Activated CD4-positive, alpha-beta memory T cell treated with anti-CD3 and anti-CD28 coated beads, Interleukin-2, amount 10 ng/mL, durations not matched to agents 7 days and 5 days (primary cell): ENCODE measurements at regions not wholly inside any gene's neighbourhood (a gene's known extent, or its start where the extent isn't known, plus 50 kb on each side); places are given as distances from the start of the nearest gene placed in this dataset.

ENCODE experiments used
- CTCF ChIA-PET: fragments of 350-600 bp; sonication (Branson Sonifier 250); formaldehyde crosslinking; loops from one replicate; lab custom pipeline; 2021; ENCODE audit warnings: antibody characterized with exemption, inconsistent platforms; lab: Charles Lee
- POLR2A ChIA-PET: fragments of 350-600 bp; sonication (Branson Sonifier 250); formaldehyde crosslinking; loops from one replicate; lab custom pipeline; 2021; ENCODE audit warnings: antibody characterized with exemption; lab: Charles Lee
- DNase-seq: peaks from one replicate; pipeline ENCODE4 v3.0.0-alpha.2; 2020
- H3K27ac Mint-ChIP-seq: one replicate; pipeline ENCODE4 v1.8.0; 2021; ENCODE audit warnings: mild to moderate bottlenecking, mixed read lengths
- H3K27me3 Mint-ChIP-seq: one replicate; pipeline ENCODE4 v1.8.0; 2021; ENCODE audit warnings: mixed read lengths
- H3K36me3 Mint-ChIP-seq: one replicate; pipeline ENCODE4 v1.8.0; 2021; ENCODE audit warnings: low read depth, mixed read lengths
- H3K4me1 Mint-ChIP-seq: one replicate; pipeline ENCODE4 v1.8.0; 2021; ENCODE audit warnings: mixed read lengths
- H3K4me3 Mint-ChIP-seq: one replicate; pipeline ENCODE4 v1.8.0; 2021; ENCODE audit warnings: mild to moderate bottlenecking, mixed read lengths
- H3K9me3 Mint-ChIP-seq: one replicate; pipeline ENCODE4 v1.8.0; 2021; ENCODE audit warnings: mixed read lengths

GRCh38 chr6:141017941-141018340, 1114.8 kb upstream of the GJE1 start:
- H3K36me3 Mint-ChIP-seq, result no peaks in the 10 kb centered on the region
- H3K27me3 Mint-ChIP-seq, result no peaks in the 10 kb centered on the region
- no peak overlapping the region for H3K4me3 Mint-ChIP-seq
- no peak for DNase-seq
- no peaks in the 10 kb centered on the region for H3K9me3 Mint-ChIP-seq
- no peaks in the 10 kb centered on the region for H3K4me1 Mint-ChIP-seq
- no peak overlapping the region for H3K27ac Mint-ChIP-seq
- CTCF ChIA-PET, result no interaction called here
- POLR2A ChIA-PET, result no interaction called here

- POLR2A ChIA-PET, result no interaction called here
Measured at GRCh38 chr6:141000917-141001316, 1131.8 kb upstream of the GJE1 start.

GRCh38 chr6:140993515-140993914, 1139.2 kb upstream of the GJE1 start:
- DNase-seq, result no peak
- Mint-ChIP-seq H3K9me3 (peaks cover 2% of the 10 kb centered on the region), H3K27me3 (no peaks in the 10 kb centered on the region), H3K4me3 (no peak overlapping the region), H3K27ac (no peak overlapping the region), H3K36me3 (no peaks in the 10 kb centered on the region), H3K4me1 (no peaks in the 10 kb centered on the region)
- CTCF ChIA-PET, result no interaction called here
- POLR2A ChIA-PET, result no interaction called here

More at GRCh38 chr6:141000917-141001316, 1131.8 kb upstream of the GJE1 start:
- CTCF ChIA-PET, result no interaction called here
- H3K27me3 Mint-ChIP-seq, result no peaks in the 10 kb centered on the region
- H3K4me1 Mint-ChIP-seq, result no peaks in the 10 kb centered on the region
- no peak overlapping the region for H3K4me3 Mint-ChIP-seq
- no peaks in the 10 kb centered on the region for H3K36me3 Mint-ChIP-seq
- DNase-seq, result no peak
- H3K9me3 Mint-ChIP-seq, result no peaks in the 10 kb centered on the region
- H3K27ac Mint-ChIP-seq, result no peak overlapping the region

GRCh38 chr6:140992678-140993077, 1140.0 kb upstream of the GJE1 start:
- CTCF ChIA-PET, result no interaction called here
- no peaks in the 10 kb centered on the region for H3K36me3 Mint-ChIP-seq
- no peak for DNase-seq
- no peaks in the 10 kb centered on the region for H3K4me1 Mint-ChIP-seq
- H3K4me3 Mint-ChIP-seq, result no peak overlapping the region
- no peak overlapping the region for H3K27ac Mint-ChIP-seq
- H3K9me3 Mint-ChIP-seq, result peaks cover 2% of the 10 kb centered on the region
- H3K27me3 Mint-ChIP-seq, result no peaks in the 10 kb centered on the region
- POLR2A ChIA-PET, result no interaction called here

GRCh38 chr6:140988780-140989179, 1143.9 kb upstream of the GJE1 start:
- CTCF ChIA-PET, result no interaction called here
- POLR2A ChIA-PET, result no interaction called here

GRCh38 chr6:140987364-140988155, 1145.2 kb upstream of the GJE1 start:
- Mint-ChIP-seq H3K9me3 (peaks cover 2% of the 10 kb centered on the region), H3K27me3 (no peaks in the 10 kb centered on the region), H3K27ac (no peak overlapping the region), H3K4me3 (no peak overlapping the region), H3K4me1 (no peaks in the 10 kb centered on the region), H3K36me3 (no peaks in the 10 kb centered on the region)
- no peak for DNase-seq
- ChIA-PET CTCF (no interaction called here), POLR2A (no interaction called here)

More at GRCh38 chr6:140988780-140989179, 1143.9 kb upstream of the GJE1 start:
- no peaks in the 10 kb centered on the region for H3K27me3 Mint-ChIP-seq
- H3K4me1 Mint-ChIP-seq, result no peaks in the 10 kb centered on the region
- no peak overlapping the region for H3K4me3 Mint-ChIP-seq
- peaks cover 2% of the 10 kb centered on the region for H3K9me3 Mint-ChIP-seq
- H3K36me3 Mint-ChIP-seq, result no peaks in the 10 kb centered on the region
- no peak for DNase-seq
- no peak overlapping the region for H3K27ac Mint-ChIP-seq

GRCh38 chr6:140985679-140986275, 1146.9 kb upstream of the GJE1 start:
- no peaks in the 10 kb centered on the region for H3K27me3 Mint-ChIP-seq
- H3K4me1 Mint-ChIP-seq, result no peaks in the 10 kb centered on the region
- ChIA-PET CTCF (no interaction called here), POLR2A (no interaction called here)
- peaks cover 2% of the 10 kb centered on the region for H3K9me3 Mint-ChIP-seq
- no peak for DNase-seq
- H3K27ac Mint-ChIP-seq, result no peak overlapping the region
- no peaks in the 10 kb centered on the region for H3K36me3 Mint-ChIP-seq
- no peak overlapping the region for H3K4me3 Mint-ChIP-seq

GRCh38 chr6:140980265-140980887, 1152.3 kb upstream of the GJE1 start:
- no peaks in the 10 kb centered on the region for H3K4me1 Mint-ChIP-seq
- no peak overlapping the region for H3K4me3 Mint-ChIP-seq
- DNase-seq, result no peak
- H3K36me3 Mint-ChIP-seq, result no peaks in the 10 kb centered on the region
- ChIA-PET POLR2A (no interaction called here), CTCF (no interaction called here)
- no peaks in the 10 kb centered on the region for H3K27me3 Mint-ChIP-seq
- H3K27ac Mint-ChIP-seq, result no peak overlapping the region
- H3K9me3 Mint-ChIP-seq, result no peaks in the 10 kb centered on the region

GRCh38 chr6:140979642-140980091, 1153.1 kb upstream of the GJE1 start:
- ChIA-PET POLR2A (no interaction called here), CTCF (no interaction called here)
- H3K27ac Mint-ChIP-seq, result no peak overlapping the region
- H3K4me3 Mint-ChIP-seq, result no peak overlapping the region
- DNase-seq, result no peak
- H3K36me3 Mint-ChIP-seq, result no peaks in the 10 kb centered on the region
- peaks cover 2% of the 10 kb centered on the region for H3K9me3 Mint-ChIP-seq
- H3K27me3 Mint-ChIP-seq, result no peaks in the 10 kb centered on the region
- H3K4me1 Mint-ChIP-seq, result no peaks in the 10 kb centered on the region

GRCh38 chr6:140977403-140977802, 1155.3 kb upstream of the GJE1 start:
- no peak overlapping the region for H3K4me3 Mint-ChIP-seq
- no peaks in the 10 kb centered on the region for H3K36me3 Mint-ChIP-seq
- H3K27me3 Mint-ChIP-seq, result no peaks in the 10 kb centered on the region
- peaks cover 2% of the 10 kb centered on the region for H3K9me3 Mint-ChIP-seq
- H3K4me1 Mint-ChIP-seq, result no peaks in the 10 kb centered on the region
- H3K27ac Mint-ChIP-seq, result no peak overlapping the region
- ChIA-PET CTCF (no interaction called here), POLR2A (no interaction called here)
- no peak for DNase-seq

GRCh38 chr6:140976806-140977205, 1155.9 kb upstream of the GJE1 start:
- Mint-ChIP-seq H3K4me1 (no peaks in the 10 kb centered on the region), H3K36me3 (no peaks in the 10 kb centered on the region), H3K4me3 (no peak overlapping the region), H3K27me3 (no peaks in the 10 kb centered on the region), H3K9me3 (peaks cover 2% of the 10 kb centered on the region), H3K27ac (no peak overlapping the region)
- no peak for DNase-seq
- POLR2A ChIA-PET, result no interaction called here
- CTCF ChIA-PET, result no interaction called here

GRCh38 chr6:140970485-140970884, 1162.2 kb upstream of the GJE1 start:
- ChIA-PET POLR2A (no interaction called here), CTCF (no interaction called here)
- no peaks in the 10 kb centered on the region for H3K27me3 Mint-ChIP-seq
- no peaks in the 10 kb centered on the region for H3K4me1 Mint-ChIP-seq
- peaks cover 2% of the 10 kb centered on the region for H3K9me3 Mint-ChIP-seq
- H3K36me3 Mint-ChIP-seq, result no peaks in the 10 kb centered on the region
- H3K27ac Mint-ChIP-seq, result no peak overlapping the region
- DNase-seq, result no peak
- no peak overlapping the region for H3K4me3 Mint-ChIP-seq

- POLR2A ChIA-PET, result no interaction called here
- Mint-ChIP-seq H3K4me3 (no peak overlapping the region), H3K27me3 (no peaks in the 10 kb centered on the region), H3K9me3 (no peaks in the 10 kb centered on the region), H3K27ac (no peak overlapping the region), H3K36me3 (no peaks in the 10 kb centered on the region), H3K4me1 (no peaks in the 10 kb centered on the region)
- no peak for DNase-seq
- CTCF ChIA-PET, result no interaction called here
Measured at GRCh38 chr6:140968062-140968461, 1164.7 kb upstream of the GJE1 start.
